A673 (cell line): ENCODE measurements at regions not wholly inside any gene's neighbourhood (a gene's known extent, or its start where the extent isn't known, plus 50 kb on each side); places are given as distances from the start of the nearest gene placed in this dataset.

Experiments used
- EZH2 ChIP-seq: fragments of 200-600 bp; sonication (generic); IDR thresholded peaks from 2 replicates; pipeline ENCODE4 v1.6.1; 2017; ENCODE audit warnings: borderline replicate concordance, low read depth, mild to moderate bottlenecking, mixed read lengths, antibody characterized with exemption, low read length; ENCODE audit not compliant: poor library complexity, severe bottlenecking
- TF ChIP-seq, protein P1 (sequence below): fragments of 300-800, 200-600 bp; sonication (generic); conservative IDR thresholded peaks from 2 replicates; pipeline ENCODE4 v1.5.1; 2017; ENCODE audit warnings: low read depth, mild to moderate bottlenecking, antibody characterized with exemption, low read length, moderate library complexity, mixed read lengths

DNA sequence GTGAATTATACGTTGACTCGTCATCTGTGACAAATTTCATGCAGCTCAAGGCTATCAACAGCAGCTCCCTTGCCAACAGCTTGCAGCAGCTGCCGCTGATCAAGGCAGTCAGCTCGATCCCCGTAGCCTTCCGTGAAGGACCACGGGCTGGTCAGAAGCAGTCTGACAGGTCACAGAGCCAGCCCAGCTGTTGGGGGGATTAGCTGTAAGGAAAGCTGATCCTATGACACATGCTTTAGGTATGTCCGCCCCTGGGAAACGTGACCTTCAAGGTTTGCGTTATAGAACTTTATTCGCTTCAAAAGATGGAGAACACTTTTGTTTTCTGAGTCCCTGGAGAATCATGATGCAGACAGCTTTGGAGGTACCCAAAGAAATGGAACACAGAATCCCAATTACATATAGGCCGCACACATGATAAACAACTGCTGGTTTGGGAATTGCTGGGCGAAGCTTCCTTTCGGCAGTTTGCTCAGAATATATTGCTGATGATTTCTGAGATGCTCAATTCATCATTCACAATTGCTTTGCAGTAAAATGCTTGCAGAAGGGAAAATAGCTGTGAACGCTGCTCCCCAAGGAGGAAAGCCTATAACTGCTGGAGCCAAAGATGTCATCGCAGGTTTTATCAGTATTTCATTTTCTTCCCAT, 62.6 kb upstream of the USP29 start:
- TF ChIP-seq, protein P1, sequence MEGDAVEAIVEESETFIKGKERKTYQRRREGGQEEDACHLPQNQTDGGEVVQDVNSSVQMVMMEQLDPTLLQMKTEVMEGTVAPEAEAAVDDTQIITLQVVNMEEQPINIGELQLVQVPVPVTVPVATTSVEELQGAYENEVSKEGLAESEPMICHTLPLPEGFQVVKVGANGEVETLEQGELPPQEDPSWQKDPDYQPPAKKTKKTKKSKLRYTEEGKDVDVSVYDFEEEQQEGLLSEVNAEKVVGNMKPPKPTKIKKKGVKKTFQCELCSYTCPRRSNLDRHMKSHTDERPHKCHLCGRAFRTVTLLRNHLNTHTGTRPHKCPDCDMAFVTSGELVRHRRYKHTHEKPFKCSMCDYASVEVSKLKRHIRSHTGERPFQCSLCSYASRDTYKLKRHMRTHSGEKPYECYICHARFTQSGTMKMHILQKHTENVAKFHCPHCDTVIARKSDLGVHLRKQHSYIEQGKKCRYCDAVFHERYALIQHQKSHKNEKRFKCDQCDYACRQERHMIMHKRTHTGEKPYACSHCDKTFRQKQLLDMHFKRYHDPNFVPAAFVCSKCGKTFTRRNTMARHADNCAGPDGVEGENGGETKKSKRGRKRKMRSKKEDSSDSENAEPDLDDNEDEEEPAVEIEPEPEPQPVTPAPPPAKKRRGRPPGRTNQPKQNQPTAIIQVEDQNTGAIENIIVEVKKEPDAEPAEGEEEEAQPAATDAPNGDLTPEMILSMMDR, result no peak
- no peak for TF ChIP-seq EZH2
